ENCODE measurements at regions not wholly inside any gene's neighbourhood (a gene's known extent, or its start where the extent isn't known, plus 50 kb on each side); places are given as distances from the start of the nearest gene placed in this dataset.

GRCh38 chr15:96583671-96584070 lies 253.2 kb downstream of the NR2F2 start:
- DNase-seq = no peak
- no peaks in the 10 kb centered on the region for H3K9me3 Mint-ChIP-seq
- no peaks in the 10 kb centered on the region for H3K36me3 Mint-ChIP-seq (ENCODE audit: low read depth)
- intact Hi-C loops (cut with micrococcal nuclease) = no loop called here
- H3K4me1 Mint-ChIP-seq (ENCODE audit: low read depth) = no peaks in the 10 kb centered on the region
- no peak overlapping the region for H3K4me3 Mint-ChIP-seq
- peaks cover 16% of the 10 kb centered on the region for H3K27me3 Mint-ChIP-seq (ENCODE audit: low read depth)
- CTCF ChIA-PET = interaction anchor here (0.6 kb wide), 1 partner anchor 277 kb away, joined by 3 read pairs; no protein-coding TSS in a partner anchor
- no peak overlapping the region for H3K27ac Mint-ChIP-seq

GRCh38 chr15:96585484-96586386 lies 255.2 kb downstream of the NR2F2 start:
- H3K36me3 Mint-ChIP-seq (ENCODE audit: low read depth) = no peaks in the 10 kb centered on the region
- CTCF ChIA-PET = interaction anchor here (0.8 kb wide), 1 partner anchor 13 kb away, joined by 5 read pairs; no protein-coding TSS in a partner anchor
- DNase-seq = no peak
- peaks cover 14% of the 10 kb centered on the region for H3K27me3 Mint-ChIP-seq (ENCODE audit: low read depth)
- no peak overlapping the region for H3K27ac Mint-ChIP-seq
- intact Hi-C loops (cut with micrococcal nuclease) = no loop called here
- H3K4me3 Mint-ChIP-seq = no peak overlapping the region
- H3K4me1 Mint-ChIP-seq (ENCODE audit: low read depth) = no peaks in the 10 kb centered on the region
- H3K9me3 Mint-ChIP-seq = no peaks in the 10 kb centered on the region

GRCh38 chr15:96586901-96587300 lies 256.4 kb downstream of the NR2F2 start:
- H3K27ac Mint-ChIP-seq = no peak overlapping the region
- H3K4me3 Mint-ChIP-seq = no peak overlapping the region
- H3K27me3 Mint-ChIP-seq (ENCODE audit: low read depth) = peaks cover 23% of the 10 kb centered on the region
- H3K4me1 Mint-ChIP-seq (ENCODE audit: low read depth) = no peaks in the 10 kb centered on the region
- H3K36me3 Mint-ChIP-seq (ENCODE audit: low read depth) = no peaks in the 10 kb centered on the region
- H3K9me3 Mint-ChIP-seq = no peaks in the 10 kb centered on the region
- intact Hi-C loops (cut with micrococcal nuclease) = no loop called here
- CTCF ChIA-PET = no interaction called here
- DNase-seq = no peak

GRCh38 chr15:96589864-96590263 lies 259.4 kb downstream of the NR2F2 start:
- CTCF ChIA-PET = no interaction called here

GRCh38 chr15:96593735-96594134 lies 263.2 kb downstream of the NR2F2 start:
- Mint-ChIP-seq H3K4me3 (no peak overlapping the region), H3K27me3 (ENCODE audit: low read depth) (peaks cover 20% of the 10 kb centered on the region), H3K9me3 (no peaks in the 10 kb centered on the region), H3K36me3 (ENCODE audit: low read depth) (no peaks in the 10 kb centered on the region), H3K4me1 (ENCODE audit: low read depth) (no peaks in the 10 kb centered on the region), H3K27ac (no peak overlapping the region)
- intact Hi-C loops (cut with micrococcal nuclease) = no loop called here
- CTCF ChIA-PET = no interaction called here
- DNase-seq = no peak

More at GRCh38 chr15:96589864-96590263, 259.4 kb downstream of the NR2F2 start:
- Mint-ChIP-seq H3K9me3 (no peaks in the 10 kb centered on the region), H3K4me3 (no peak overlapping the region), H3K27me3 (ENCODE audit: low read depth) (peaks cover 32% of the 10 kb centered on the region), H3K27ac (no peak overlapping the region), H3K4me1 (ENCODE audit: low read depth) (no peaks in the 10 kb centered on the region), H3K36me3 (ENCODE audit: low read depth) (no peaks in the 10 kb centered on the region)
- DNase-seq = no peak
- intact Hi-C loops (cut with micrococcal nuclease) = no loop called here

- no peaks in the 10 kb centered on the region for H3K9me3 Mint-ChIP-seq
- H3K27me3 Mint-ChIP-seq (ENCODE audit: low read depth) = peaks cover 19% of the 10 kb centered on the region
- DNase-seq = no peak
- no peak overlapping the region for H3K4me3 Mint-ChIP-seq
- CTCF ChIA-PET = no interaction called here
- intact Hi-C loops (cut with micrococcal nuclease) = no loop called here
- no peaks in the 10 kb centered on the region for H3K4me1 Mint-ChIP-seq (ENCODE audit: low read depth)
- no peaks in the 10 kb centered on the region for H3K36me3 Mint-ChIP-seq (ENCODE audit: low read depth)
- no peak overlapping the region for H3K27ac Mint-ChIP-seq
Measured at GRCh38 chr15:96595951-96596350, 265.5 kb downstream of the NR2F2 start.

GRCh38 chr15:96598514-96598913 lies 268.0 kb downstream of the NR2F2 start:
- CTCF ChIA-PET = no interaction called here
- Mint-ChIP-seq H3K27ac (no peak overlapping the region), H3K36me3 (ENCODE audit: low read depth) (no peaks in the 10 kb centered on the region), H3K4me1 (ENCODE audit: low read depth) (no peaks in the 10 kb centered on the region), H3K27me3 (ENCODE audit: low read depth) (peaks cover 12% of the 10 kb centered on the region), H3K4me3 (no peak overlapping the region), H3K9me3 (no peaks in the 10 kb centered on the region)
- intact Hi-C loops (cut with micrococcal nuclease) = no loop called here
- DNase-seq = no peak

- H3K36me3 Mint-ChIP-seq (ENCODE audit: low read depth) = no peaks in the 10 kb centered on the region
- no peaks in the 10 kb centered on the region for H3K4me1 Mint-ChIP-seq (ENCODE audit: low read depth)
- DNase-seq = no peak
- H3K27me3 Mint-ChIP-seq (ENCODE audit: low read depth) = peaks cover 8% of the 10 kb centered on the region
- CTCF ChIA-PET = no interaction called here
- no peak overlapping the region for H3K27ac Mint-ChIP-seq
- H3K9me3 Mint-ChIP-seq = no peaks in the 10 kb centered on the region
- intact Hi-C loops (cut with micrococcal nuclease) = no loop called here
- no peak overlapping the region for H3K4me3 Mint-ChIP-seq
Measured at GRCh38 chr15:96599268-96599667, 268.8 kb downstream of the NR2F2 start.

GRCh38 chr15:96600350-96600749 lies 269.9 kb downstream of the NR2F2 start:
- intact Hi-C loops (cut with micrococcal nuclease) = no loop called here
- no peak for DNase-seq
- CTCF ChIA-PET = no interaction called here
- no peaks in the 10 kb centered on the region for H3K9me3 Mint-ChIP-seq
- H3K4me3 Mint-ChIP-seq = no peak overlapping the region
- H3K27me3 Mint-ChIP-seq (ENCODE audit: low read depth) = peaks cover 2% of the 10 kb centered on the region
- H3K4me1 Mint-ChIP-seq (ENCODE audit: low read depth) = no peaks in the 10 kb centered on the region
- no peak overlapping the region for H3K27ac Mint-ChIP-seq
- no peaks in the 10 kb centered on the region for H3K36me3 Mint-ChIP-seq (ENCODE audit: low read depth)

- intact Hi-C loops (cut with micrococcal nuclease) = no loop called here
- H3K27me3 Mint-ChIP-seq (ENCODE audit: low read depth) = no peaks in the 10 kb centered on the region
- CTCF ChIA-PET = no interaction called here
- no peaks in the 10 kb centered on the region for H3K9me3 Mint-ChIP-seq
- H3K4me1 Mint-ChIP-seq (ENCODE audit: low read depth) = no peaks in the 10 kb centered on the region
- H3K36me3 Mint-ChIP-seq (ENCODE audit: low read depth) = no peaks in the 10 kb centered on the region
- no peak for DNase-seq
- no peak overlapping the region for H3K27ac Mint-ChIP-seq
- H3K4me3 Mint-ChIP-seq = no peak overlapping the region
Measured at GRCh38 chr15:96606617-96607016, 276.1 kb downstream of the NR2F2 start.

GRCh38 chr15:96610757-96611156 lies 280.3 kb downstream of the NR2F2 start:
- Mint-ChIP-seq H3K36me3 (ENCODE audit: low read depth) (no peaks in the 10 kb centered on the region), H3K4me3 (no peak overlapping the region), H3K27ac (no peak overlapping the region), H3K9me3 (peaks cover 2% of the 10 kb centered on the region), H3K27me3 (ENCODE audit: low read depth) (no peaks in the 10 kb centered on the region), H3K4me1 (ENCODE audit: low read depth) (no peaks in the 10 kb centered on the region)
- intact Hi-C loops (cut with micrococcal nuclease) = no loop called here
- CTCF ChIA-PET = interaction anchor here (0.6 kb wide), 1 partner anchor 41 kb away, joined by 7 read pairs; no protein-coding TSS in a partner anchor
- no peak for DNase-seq

GRCh38 chr15:96612917-96613316 lies 282.4 kb downstream of the NR2F2 start:
- no peak overlapping the region for H3K4me3 Mint-ChIP-seq
- intact Hi-C loops (cut with micrococcal nuclease) = no loop called here
- no peak for DNase-seq
- H3K4me1 Mint-ChIP-seq (ENCODE audit: low read depth) = no peaks in the 10 kb centered on the region
- H3K9me3 Mint-ChIP-seq = peaks cover 5% of the 10 kb centered on the region
- H3K27me3 Mint-ChIP-seq (ENCODE audit: low read depth) = peaks cover 4% of the 10 kb centered on the region
- peaks cover 1% of the 10 kb centered on the region for H3K36me3 Mint-ChIP-seq (ENCODE audit: low read depth)
- CTCF ChIA-PET = no interaction called here
- H3K27ac Mint-ChIP-seq = no peak overlapping the region

- intact Hi-C loops (cut with micrococcal nuclease) = no loop called here
- CTCF ChIA-PET = no interaction called here
- peaks cover 5% of the 10 kb centered on the region for H3K9me3 Mint-ChIP-seq
- no peaks in the 10 kb centered on the region for H3K4me1 Mint-ChIP-seq (ENCODE audit: low read depth)
- H3K27me3 Mint-ChIP-seq (ENCODE audit: low read depth) = peaks cover 8% of the 10 kb centered on the region
- H3K27ac Mint-ChIP-seq = no peak overlapping the region
- no peak overlapping the region for H3K4me3 Mint-ChIP-seq
- H3K36me3 Mint-ChIP-seq (ENCODE audit: low read depth) = peaks cover 1% of the 10 kb centered on the region
- no peak for DNase-seq
Measured at GRCh38 chr15:96619174-96619573, 288.7 kb downstream of the NR2F2 start.

All from activated naive CD4-positive, alpha-beta T cell treated with anti-CD3 and anti-CD28 coated beads for 36 hours (primary cell).